Central memory CD8-positive, alpha-beta T cell (primary cell): ENCODE measurements at regions not wholly inside any gene's neighbourhood (a gene's known extent, or its start where the extent isn't known, plus 50 kb on each side); places are given as distances from the start of the nearest gene placed in this dataset.

Source experiments
- ATAC-seq: fragments of 150-1000 bp; cut with Tn5 transposase; replicated peaks from 2 replicates; pipeline ENCODE4 v1.10.0; 2022; ENCODE audit warnings: mild to moderate bottlenecking, moderate FRiP score, moderate number of reproducible peaks; ENCODE audit not compliant: poor library complexity, severe bottlenecking; ENCODE audit errors: extremely low read depth
- DNase-seq, 2 donors: peaks; one replicate each; pipeline ENCODE4 v3.0.0; 2021; ENCODE audit warnings: low spot score in 2 of 2
- H3K27ac Mint-ChIP-seq: one replicate; pipeline ENCODE4 v1.8.0; 2022; ENCODE audit warnings: low read depth, mild to moderate bottlenecking, moderate library complexity, mixed read lengths
- H3K27me3 Mint-ChIP-seq: one replicate; pipeline ENCODE4 v1.8.0; 2022; ENCODE audit warnings: mixed read lengths
- H3K36me3 Mint-ChIP-seq: one replicate; pipeline ENCODE4 v1.8.0; 2022; ENCODE audit warnings: mild to moderate bottlenecking, moderate library complexity, mixed read lengths; ENCODE audit not compliant: insufficient read depth
- H3K4me1 Mint-ChIP-seq: one replicate; pipeline ENCODE4 v1.8.0; 2022; ENCODE audit warnings: mixed read lengths
- H3K4me3 Mint-ChIP-seq: one replicate; pipeline ENCODE4 v1.8.0; 2022; ENCODE audit warnings: mild to moderate bottlenecking, moderate library complexity, mixed read lengths
- H3K9me3 Mint-ChIP-seq: one replicate; pipeline ENCODE4 v1.8.0; 2022; ENCODE audit warnings: mixed read lengths

- peaks cover 29% of the 10 kb centered on the region for H3K9me3 Mint-ChIP-seq
- no peaks in the 10 kb centered on the region for H3K4me1 Mint-ChIP-seq
- H3K4me3 Mint-ChIP-seq, result no peak overlapping the region
- H3K27ac Mint-ChIP-seq, result no peak overlapping the region
- no peaks in the 10 kb centered on the region for H3K36me3 Mint-ChIP-seq
- ATAC-seq (no peak), DNase-seq (no peak)
- no peaks in the 10 kb centered on the region for H3K27me3 Mint-ChIP-seq
These were observed 167.2 kb downstream of the FSCB start for GRCh38 chr14:44339862-44340261.

GRCh38 chr14:44339231-44339630 is 167.9 kb downstream of the FSCB start:
- Mint-ChIP-seq H3K27ac (no peak overlapping the region), H3K9me3 (peaks cover 33% of the 10 kb centered on the region), H3K27me3 (no peaks in the 10 kb centered on the region), H3K4me1 (no peaks in the 10 kb centered on the region), H3K4me3 (no peak overlapping the region), H3K36me3 (no peaks in the 10 kb centered on the region)
- ATAC-seq (no peak), DNase-seq (no peak)

GRCh38 chr14:44317441-44317746 is 189.7 kb downstream of the FSCB start:
- no peak overlapping the region for H3K4me3 Mint-ChIP-seq
- DNase-seq (no peak), ATAC-seq (no peak)

GRCh38 chr14:44316647-44317440 is 190.2 kb downstream of the FSCB start:
- Mint-ChIP-seq H3K27me3 (no peaks in the 10 kb centered on the region), H3K27ac (no peak overlapping the region)
- no peak for DNase-seq

More at GRCh38 chr14:44317441-44317746, 189.7 kb downstream of the FSCB start:
- no peaks in the 10 kb centered on the region for H3K27me3 Mint-ChIP-seq
- no peaks in the 10 kb centered on the region for H3K36me3 Mint-ChIP-seq
- H3K9me3 Mint-ChIP-seq, result peaks cover 6% of the 10 kb centered on the region
- H3K27ac Mint-ChIP-seq, result no peak overlapping the region
- no peaks in the 10 kb centered on the region for H3K4me1 Mint-ChIP-seq

GRCh38 chr14:44309331-44309730 is 197.8 kb downstream of the FSCB start:
- H3K36me3 Mint-ChIP-seq, result no peaks in the 10 kb centered on the region
- no peak overlapping the region for H3K4me3 Mint-ChIP-seq
- DNase-seq (no peak), ATAC-seq (no peak)
- no peak overlapping the region for H3K27ac Mint-ChIP-seq
- H3K27me3 Mint-ChIP-seq, result no peaks in the 10 kb centered on the region
- H3K9me3 Mint-ChIP-seq, result peaks cover 14% of the 10 kb centered on the region
- no peaks in the 10 kb centered on the region for H3K4me1 Mint-ChIP-seq

More at GRCh38 chr14:44316647-44317440, 190.2 kb downstream of the FSCB start:
- Mint-ChIP-seq H3K36me3 (no peaks in the 10 kb centered on the region), H3K4me3 (no peak overlapping the region), H3K9me3 (peaks cover 8% of the 10 kb centered on the region), H3K4me1 (no peaks in the 10 kb centered on the region)
- no peak for ATAC-seq

- H3K9me3 Mint-ChIP-seq, result peaks cover 20% of the 10 kb centered on the region
- H3K4me3 Mint-ChIP-seq, result no peak overlapping the region
- no peak overlapping the region for H3K27ac Mint-ChIP-seq
- H3K27me3 Mint-ChIP-seq, result no peaks in the 10 kb centered on the region
- DNase-seq, result no peak
- no peak for ATAC-seq
- no peaks in the 10 kb centered on the region for H3K4me1 Mint-ChIP-seq
- H3K36me3 Mint-ChIP-seq, result no peaks in the 10 kb centered on the region
These were observed 206.2 kb downstream of the FSCB start for GRCh38 chr14:44300916-44301315.

- H3K27ac Mint-ChIP-seq, result no peak overlapping the region
- DNase-seq (no peak), ATAC-seq (no peak)
- no peaks in the 10 kb centered on the region for H3K4me1 Mint-ChIP-seq
- no peaks in the 10 kb centered on the region for H3K36me3 Mint-ChIP-seq
- H3K9me3 Mint-ChIP-seq, result peaks cover 26% of the 10 kb centered on the region
- no peak overlapping the region for H3K4me3 Mint-ChIP-seq
- H3K27me3 Mint-ChIP-seq, result no peaks in the 10 kb centered on the region
These were observed 209.6 kb downstream of the FSCB start for GRCh38 chr14:44297437-44297836.

- no peak for DNase-seq
These were observed 215.6 kb downstream of the FSCB start for GRCh38 chr14:44291366-44291915.

GRCh38 chr14:44287858-44288257 is 219.2 kb downstream of the FSCB start:
- peaks cover 5% of the 10 kb centered on the region for H3K9me3 Mint-ChIP-seq
- DNase-seq, result no peak
- H3K27me3 Mint-ChIP-seq, result no peaks in the 10 kb centered on the region
- no peak overlapping the region for H3K27ac Mint-ChIP-seq
- H3K36me3 Mint-ChIP-seq, result no peaks in the 10 kb centered on the region
- ATAC-seq, result no peak
- no peak overlapping the region for H3K4me3 Mint-ChIP-seq
- H3K4me1 Mint-ChIP-seq, result no peaks in the 10 kb centered on the region

More at GRCh38 chr14:44291366-44291915, 215.6 kb downstream of the FSCB start:
- no peaks in the 10 kb centered on the region for H3K4me1 Mint-ChIP-seq
- ATAC-seq, result no peak
- no peak overlapping the region for H3K27ac Mint-ChIP-seq
- H3K9me3 Mint-ChIP-seq, result peaks cover 16% of the 10 kb centered on the region
- no peak overlapping the region for H3K4me3 Mint-ChIP-seq
- no peaks in the 10 kb centered on the region for H3K36me3 Mint-ChIP-seq
- no peaks in the 10 kb centered on the region for H3K27me3 Mint-ChIP-seq

GRCh38 chr14:44286201-44286600 is 220.9 kb downstream of the FSCB start:
- ATAC-seq (no peak), DNase-seq (no peak)
- Mint-ChIP-seq H3K27ac (no peak overlapping the region), H3K9me3 (peaks cover 10% of the 10 kb centered on the region), H3K4me1 (no peaks in the 10 kb centered on the region), H3K4me3 (no peak overlapping the region), H3K27me3 (no peaks in the 10 kb centered on the region), H3K36me3 (no peaks in the 10 kb centered on the region)

GRCh38 chr14:44283836-44284235 is 223.2 kb downstream of the FSCB start:
- no peak for ATAC-seq
- H3K27ac Mint-ChIP-seq, result no peak overlapping the region
- DNase-seq, result no peak
- peaks cover 6% of the 10 kb centered on the region for H3K9me3 Mint-ChIP-seq
- no peaks in the 10 kb centered on the region for H3K27me3 Mint-ChIP-seq
- H3K4me3 Mint-ChIP-seq, result no peak overlapping the region
- H3K4me1 Mint-ChIP-seq, result no peaks in the 10 kb centered on the region
- no peaks in the 10 kb centered on the region for H3K36me3 Mint-ChIP-seq

- Mint-ChIP-seq H3K27ac (no peak overlapping the region), H3K4me3 (no peak overlapping the region), H3K27me3 (no peaks in the 10 kb centered on the region), H3K9me3 (peaks cover 6% of the 10 kb centered on the region), H3K36me3 (no peaks in the 10 kb centered on the region), H3K4me1 (no peaks in the 10 kb centered on the region)
- DNase-seq, result no peak
- no peak for ATAC-seq
These were observed 227.7 kb downstream of the FSCB start for GRCh38 chr14:44279357-44279756.

GRCh38 chr14:44271637-44272036 is 235.4 kb downstream of the FSCB start:
- peaks cover 23% of the 10 kb centered on the region for H3K9me3 Mint-ChIP-seq
- H3K4me3 Mint-ChIP-seq, result no peak overlapping the region
- H3K27me3 Mint-ChIP-seq, result no peaks in the 10 kb centered on the region
- ATAC-seq, result no peak
- no peaks in the 10 kb centered on the region for H3K36me3 Mint-ChIP-seq
- H3K4me1 Mint-ChIP-seq, result no peaks in the 10 kb centered on the region
- H3K27ac Mint-ChIP-seq, result no peak overlapping the region
- no peak for DNase-seq
